ENCODE measurements at regions not wholly inside any gene's neighbourhood (a gene's known extent, or its start where the extent isn't known, plus 50 kb on each side); places are given as distances from the start of the nearest gene placed in this dataset.
"Not testable (repeated sequence)": the region's sequence is repeated elsewhere in the genome, so short reads cannot be mapped to it uniquely, and the experiment has no call there.

GRCh38 chr6:75031102-75031501 is 174.8 kb downstream of the COL12A1 start:
- CTCF ChIA-PET; DNase-seq (ENCODE audit: low spot score); H3K27ac ChIP-seq; POLR2A ChIA-PET (ENCODE audit: low non-redundant PET): not testable (repeated sequence)

- ChIA-PET POLR2A (ENCODE audit: low non-redundant PET) (no interaction called here), CTCF (no interaction called here)
- DNase-seq (ENCODE audit: low spot score) = no peak
- H3K27ac ChIP-seq = no peak overlapping the region
- TF ChIP-seq CTCF (conservative IDR thresholded peaks at IDR 0.05; ENCODE audit: low read depth) = no peak
These were observed 176.5 kb downstream of the COL12A1 start for GRCh38 chr6:75029333-75029732.

- DNase-seq (ENCODE audit: low spot score) = no peak
- no peak for TF ChIP-seq CTCF (conservative IDR thresholded peaks at IDR 0.05; ENCODE audit: low read depth)
- POLR2A ChIA-PET (ENCODE audit: low non-redundant PET) = no interaction called here
- H3K27ac ChIP-seq = no peak overlapping the region
- CTCF ChIA-PET = interaction anchor here (0.7 kb wide), 1 partner anchor 460 kb away, joined by 3 read pairs; no protein-coding TSS in a partner anchor
These were observed 180.5 kb downstream of the COL12A1 start for GRCh38 chr6:75025371-75025770.

GRCh38 chr6:75024828-75025227 is 181.0 kb downstream of the COL12A1 start:
- ChIA-PET CTCF (no interaction called here), POLR2A (ENCODE audit: low non-redundant PET) (no interaction called here)
- no peak for DNase-seq (ENCODE audit: low spot score)
- no peak overlapping the region for H3K27ac ChIP-seq
- TF ChIP-seq CTCF (conservative IDR thresholded peaks at IDR 0.05; ENCODE audit: low read depth) = no peak

GRCh38 chr6:75023634-75024033 is 182.2 kb downstream of the COL12A1 start:
- POLR2A ChIA-PET (ENCODE audit: low non-redundant PET) = no interaction called here
- CTCF ChIA-PET = no interaction called here
- H3K27ac ChIP-seq = no peak overlapping the region
- TF ChIP-seq CTCF (conservative IDR thresholded peaks at IDR 0.05; ENCODE audit: low read depth) = no peak
- no peak for DNase-seq (ENCODE audit: low spot score)

- no peak overlapping the region for H3K27ac ChIP-seq
- TF ChIP-seq CTCF (conservative IDR thresholded peaks at IDR 0.05; ENCODE audit: low read depth) = no peak
- ChIA-PET POLR2A (ENCODE audit: low non-redundant PET) (no interaction called here), CTCF (interaction anchor here (0.6 kb wide), 1 partner anchor 198 kb away, joined by 3 read pairs; no protein-coding TSS in a partner anchor)
- no peak for DNase-seq (ENCODE audit: low spot score)
These were observed 184.9 kb downstream of the COL12A1 start for GRCh38 chr6:75020971-75021370.

GRCh38 chr6:75020376-75020775 is 185.5 kb downstream of the COL12A1 start:
- ChIA-PET CTCF (interaction anchor here (0.6 kb wide), 2 partner anchors 198 to 1022 kb away, joined by 3 to 6 read pairs; no protein-coding TSS in a partner anchor), POLR2A (ENCODE audit: low non-redundant PET) (no interaction called here)
- TF ChIP-seq CTCF (conservative IDR thresholded peaks at IDR 0.05; ENCODE audit: low read depth) = no peak
- no peak overlapping the region for H3K27ac ChIP-seq
- DNase-seq (ENCODE audit: low spot score) = no peak
